Caco-2 (cell line): ENCODE measurements at regions not wholly inside any gene's neighbourhood (a gene's known extent, or its start where the extent isn't known, plus 50 kb on each side); places are given as distances from the start of the nearest gene placed in this dataset.

ENCODE experiments used
- BruUV-seq: library from RNA; stranded (reverse); fragments of 400-500 nt; replicated peaks from 2 replicates; lab custom pipeline; 2021; lab: Mats Ljungman, UMichigan
- CTCF ChIA-PET: fragments of 300-600 bp; sonication (Branson Sonifier 250); formaldehyde crosslinking; loops from one replicate; lab custom pipeline; 2022; ENCODE audit warnings: antibody characterized with exemption; lab: Charles Lee
- POLR2A ChIA-PET: fragments of 300-600 bp; sonication (Branson Sonifier 250); formaldehyde crosslinking; loops from one replicate; lab custom pipeline; 2022; ENCODE audit warnings: antibody characterized with exemption; lab: Charles Lee
- DNase-seq, 2 experiments: peaks; one replicate each; pipeline versions ENCODE4 v3.0.0 to v3.0.0-alpha.2; 2020 to 2022
- H3K27me3 ChIP-seq: replicated peaks from 2 replicates; pipeline ENCODE4 v1.6.0; 2011; ENCODE audit warnings: low read length; ENCODE audit not compliant: control insufficient read depth, insufficient read depth
- H3K36me3 ChIP-seq: 2 replicates; pipeline ENCODE4 v1.5.1; 2011; ENCODE audit warnings: low read length; ENCODE audit not compliant: control insufficient read depth, insufficient read depth
- H3K4me1 ChIP-seq: fragments of 250-450 bp; sonication (Bioruptor Pico); 2 replicates; pipeline ENCODE4 v1.5.1; 2020; ENCODE audit warnings: mild to moderate bottlenecking
- H3K4me3 ChIP-seq: 2 replicates; pipeline ENCODE4 v1.5.1; 2011; ENCODE audit warnings: low read depth, mild to moderate bottlenecking, control low read depth, low read length
- H3K9me3 ChIP-seq: fragments of 250-450 bp; sonication (Bioruptor Pico); 2 replicates; pipeline ENCODE4 v1.5.1; 2020; ENCODE audit warnings: mild to moderate bottlenecking, moderate library complexity
- H3K27ac Mint-ChIP-seq: one replicate; pipeline ENCODE4 v1.8.0; 2022; ENCODE audit warnings: mixed read lengths; ENCODE audit not compliant: unreplicated experiment
- H3K27me3 Mint-ChIP-seq: one replicate; pipeline ENCODE4 v1.8.0; 2022; ENCODE audit warnings: mixed read lengths; ENCODE audit not compliant: insufficient read depth, unreplicated experiment
- H3K36me3 Mint-ChIP-seq: one replicate; pipeline ENCODE4 v1.8.0; 2022; ENCODE audit warnings: mild to moderate bottlenecking, mixed read lengths; ENCODE audit not compliant: insufficient read depth, unreplicated experiment
- H3K4me1 Mint-ChIP-seq: one replicate; pipeline ENCODE4 v1.8.0; 2022; ENCODE audit warnings: low read depth, mixed read lengths; ENCODE audit not compliant: unreplicated experiment
- H3K4me3 Mint-ChIP-seq: one replicate; pipeline ENCODE4 v1.8.0; 2022; ENCODE audit warnings: mild to moderate bottlenecking, moderate library complexity, mixed read lengths; ENCODE audit not compliant: unreplicated experiment
- H3K9me3 Mint-ChIP-seq: one replicate; pipeline ENCODE4 v1.8.0; 2022; ENCODE audit warnings: mixed read lengths; ENCODE audit not compliant: unreplicated experiment
- CTCF ChIP-seq, 2 experiments: fragments of 200-600 bp in 1 of 2; IDR thresholded peaks; 1 replicate in 1 of 2; 2 replicates in 1 of 2; pipeline versions ENCODE4 v1.5.1 to v1.8.0; 2011 to 2022; ENCODE audit warnings: antibody characterized with exemption in 1 of 2, control low read depth in 1 of 2, inconsistent platforms in 1 of 2, low read depth in 1 of 2, low read length in 1 of 2, mild to moderate bottlenecking in 1 of 2, moderate library complexity in 1 of 2; ENCODE audit not compliant: insufficient read depth in 1 of 2, severe bottlenecking in 1 of 2, unreplicated experiment in 1 of 2
- intact Hi-C: fragments of 100-400 bp; cut with micrococcal nuclease; formaldehyde crosslinking; loops from one replicate; pipeline ENCODE4 v1.10.0; 2022; ENCODE audit not compliant: unreplicated experiment

GRCh38 chr15:79656151-79657000 lies 224.2 kb downstream of the MINAR1 start:
- no peak for DNase-seq
- no peaks in the 10 kb centered on the region for H3K36me3 ChIP-seq
- H3K9me3 ChIP-seq = no peaks in the 10 kb centered on the region
- no peak overlapping the region for H3K4me3 ChIP-seq
- CTCF ChIA-PET = no interaction called here
- POLR2A ChIA-PET = no interaction called here
- Mint-ChIP-seq H3K27ac (no peak overlapping the region), H3K9me3 (no peaks in the 10 kb centered on the region), H3K27me3 (peaks cover 28% of the 10 kb centered on the region), H3K4me3 (no peak overlapping the region), H3K4me1 (no peaks in the 10 kb centered on the region), H3K36me3 (no peaks in the 10 kb centered on the region)
- no peak for TF ChIP-seq CTCF (IDR thresholded peaks at IDR 0.05; ENCODE audit: insufficient read depth in 1 of 2, low read depth in 1 of 2, low read length in 1 of 2, severe bottlenecking in 1 of 2, unreplicated experiment in 1 of 2)
- no peaks in the 10 kb centered on the region for H3K27me3 ChIP-seq
- no TSS peak for BruUV-seq
- intact Hi-C loops = no loop called here
- H3K4me1 ChIP-seq = no peaks in the 10 kb centered on the region

- H3K9me3 ChIP-seq = no peaks in the 10 kb centered on the region
- no peaks in the 10 kb centered on the region for H3K27me3 ChIP-seq
- Mint-ChIP-seq H3K27ac (no peak overlapping the region), H3K27me3 (peaks cover 35% of the 10 kb centered on the region), H3K4me3 (no peak overlapping the region), H3K4me1 (no peaks in the 10 kb centered on the region), H3K36me3 (no peaks in the 10 kb centered on the region), H3K9me3 (no peaks in the 10 kb centered on the region)
- no TSS peak for BruUV-seq
- H3K36me3 ChIP-seq = no peaks in the 10 kb centered on the region
- H3K4me3 ChIP-seq = no peak overlapping the region
- CTCF ChIA-PET = no interaction called here
- no peak for DNase-seq
- no peak for TF ChIP-seq CTCF (IDR thresholded peaks at IDR 0.05; ENCODE audit: insufficient read depth in 1 of 2, low read depth in 1 of 2, low read length in 1 of 2, severe bottlenecking in 1 of 2, unreplicated experiment in 1 of 2)
- POLR2A ChIA-PET = no interaction called here
- H3K4me1 ChIP-seq = no peaks in the 10 kb centered on the region
- intact Hi-C loops = no loop called here
Observed at GRCh38 chr15:79657722-79658121, 225.6 kb downstream of the MINAR1 start.

- Histone ChIP-seq H3K36me3 (no peaks in the 10 kb centered on the region), H3K4me3 (no peak overlapping the region), H3K27me3 (no peaks in the 10 kb centered on the region), H3K4me1 (no peaks in the 10 kb centered on the region), H3K9me3 (no peaks in the 10 kb centered on the region)
- Mint-ChIP-seq H3K4me1 (no peaks in the 10 kb centered on the region), H3K27ac (no peak overlapping the region), H3K9me3 (no peaks in the 10 kb centered on the region), H3K36me3 (no peaks in the 10 kb centered on the region), H3K27me3 (peaks cover 35% of the 10 kb centered on the region), H3K4me3 (no peak overlapping the region)
- no peak for DNase-seq
- CTCF ChIA-PET = no interaction called here
- intact Hi-C loops = no loop called here
- POLR2A ChIA-PET = no interaction called here
- no peak for TF ChIP-seq CTCF (IDR thresholded peaks at IDR 0.05; ENCODE audit: insufficient read depth in 1 of 2, low read depth in 1 of 2, low read length in 1 of 2, severe bottlenecking in 1 of 2, unreplicated experiment in 1 of 2)
- no TSS peak for BruUV-seq
Observed at GRCh38 chr15:79659691-79660090, 227.6 kb downstream of the MINAR1 start.
